ENCODE measurements at regions not wholly inside any gene's neighbourhood (a gene's known extent, or its start where the extent isn't known, plus 50 kb on each side); places are given as distances from the start of the nearest gene placed in this dataset.

DNA sequence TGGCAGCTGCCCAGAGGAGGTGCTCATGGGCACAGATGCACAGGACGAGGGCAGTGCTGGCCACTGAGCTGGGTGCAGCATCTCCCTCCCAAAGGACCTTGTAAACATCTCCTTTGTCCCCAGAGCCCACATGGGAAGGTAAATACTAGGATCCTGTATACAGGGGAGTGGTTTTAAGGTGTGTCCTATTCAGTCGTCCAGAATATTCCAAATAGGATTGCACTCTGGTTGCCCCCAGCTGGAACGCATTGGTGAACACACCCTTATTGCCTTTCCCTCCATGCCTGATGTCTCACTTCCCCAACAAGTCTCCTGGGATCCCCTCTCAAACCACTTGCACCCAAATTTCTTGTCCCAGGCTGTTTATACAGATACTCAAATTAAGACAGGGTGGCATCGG, 152.0 kb upstream of the PCBD1 start:
- no peak for TF ChIP-seq CTCF (optimal IDR thresholded peaks at IDR 0.05 in 1 of 3, IDR thresholded peaks at IDR 0.05 in 1 of 3, conservative IDR thresholded peaks at IDR 0.05 in 1 of 3; ENCODE audit: extremely low read depth in 1 of 3, insufficient read depth in 2 of 3, low read length in 3 of 3)
- TF ChIP-seq EZH2 (IDR thresholded peaks at IDR 0.05; ENCODE audit: low read length) = no peak

All from keratinocyte (primary cell).